Epithelial cell of proximal tubule (primary cell): ENCODE measurements at regions not wholly inside any gene's neighbourhood (a gene's known extent, or its start where the extent isn't known, plus 50 kb on each side); places are given as distances from the start of the nearest gene placed in this dataset.

ENCODE experiments used
- DNase-seq: peaks from one replicate; pipeline ENCODE4 v3.0.0-alpha.2; 2011; ENCODE audit warnings: low read depth
- H3K4me3 ChIP-seq: 2 replicates; pipeline ENCODE4 v1.5.1; 2011; ENCODE audit warnings: low read depth, mild to moderate bottlenecking, low read length
- CTCF ChIP-seq: conservative IDR thresholded peaks from 2 replicates; pipeline ENCODE4 v1.5.1; 2012; ENCODE audit warnings: low read depth, mild to moderate bottlenecking, low read length

- no peak for DNase-seq
- H3K4me3 ChIP-seq: no peak overlapping the region
- TF ChIP-seq CTCF: no peak
Observed at GRCh38 chr5:135199919-135200318, 165.9 kb upstream of the PITX1 start.

DNA sequence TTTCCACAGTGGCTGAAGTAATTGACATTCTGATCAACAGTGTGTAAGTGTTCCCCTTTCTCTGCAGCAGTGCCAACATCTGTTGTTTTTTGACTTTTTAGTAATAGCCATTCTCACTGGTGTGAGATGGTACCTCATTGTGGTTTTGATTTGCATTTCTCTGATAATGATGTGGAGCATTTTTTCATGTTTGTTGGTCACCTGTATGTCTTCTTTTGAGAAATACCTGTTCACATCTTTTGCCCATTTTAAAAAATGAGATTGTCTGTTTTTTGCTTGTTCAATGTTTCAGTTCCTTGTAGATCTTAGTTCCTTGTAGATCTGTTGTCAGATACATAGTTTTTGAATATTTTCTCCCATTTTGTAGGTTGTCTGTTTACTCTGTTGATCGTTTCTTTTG is 162.5 kb upstream of the PITX1 start:
- no peak for TF ChIP-seq CTCF
- no peak for DNase-seq
- no peak overlapping the region for H3K4me3 ChIP-seq

GRCh38 chr5:135195270-135195608 is 161.2 kb upstream of the PITX1 start:
- no peak for TF ChIP-seq CTCF
- no peak overlapping the region for H3K4me3 ChIP-seq
- no peak for DNase-seq

- no peak overlapping the region for H3K4me3 ChIP-seq
- no peak for TF ChIP-seq CTCF
- no peak for DNase-seq
Observed at GRCh38 chr5:135194573-135195269, 160.7 kb upstream of the PITX1 start.

DNA sequence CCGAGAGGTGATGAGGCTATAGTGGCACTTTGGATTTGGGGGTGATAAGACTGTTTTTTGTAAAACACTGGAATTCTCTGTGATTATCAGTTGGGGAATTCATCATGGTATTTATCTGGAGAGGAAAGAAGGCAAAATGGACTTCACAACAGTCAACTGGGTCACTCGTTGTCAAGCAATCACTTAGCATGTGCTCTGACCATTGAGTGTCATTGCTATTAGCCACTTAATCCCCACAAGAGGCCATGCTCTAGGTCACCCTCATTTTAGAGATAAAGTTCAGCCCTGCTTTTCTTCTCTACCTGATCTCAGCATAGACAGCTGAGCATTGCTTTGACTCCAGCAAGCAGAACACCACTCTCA is 160.1 kb upstream of the PITX1 start:
- no peak overlapping the region for H3K4me3 ChIP-seq
- TF ChIP-seq CTCF: no peak
- no peak for DNase-seq

- no peak for TF ChIP-seq CTCF
- no peak overlapping the region for H3K4me3 ChIP-seq
- DNase-seq: no peak
Observed at GRCh38 chr5:135193213-135194125, 159.4 kb upstream of the PITX1 start.
